Neural crest cell (in vitro differentiated cells): ENCODE measurements at regions not wholly inside any gene's neighbourhood (a gene's known extent, or its start where the extent isn't known, plus 50 kb on each side); places are given as distances from the start of the nearest gene placed in this dataset.

Experiments used
- DNase-seq: peaks from one replicate; pipeline ENCODE4 v3.0.0; 2021; ENCODE audit warnings: low read depth, mixed read lengths, low spot score
- H3K27ac Mint-ChIP-seq: one replicate; pipeline ENCODE4 v1.8.0; 2021; ENCODE audit warnings: mild to moderate bottlenecking, mixed read lengths; ENCODE audit not compliant: unreplicated experiment
- H3K27me3 Mint-ChIP-seq: 2 replicates; pipeline ENCODE4 v1.8.0; 2021; ENCODE audit warnings: low read depth, mild to moderate bottlenecking, mixed read lengths
- H3K36me3 Mint-ChIP-seq: 2 replicates; pipeline ENCODE4 v1.8.0; 2021; ENCODE audit warnings: low read depth, mild to moderate bottlenecking, mixed read lengths
- H3K4me1 Mint-ChIP-seq: 2 replicates; pipeline ENCODE4 v1.8.0; 2021; ENCODE audit warnings: mixed read lengths
- H3K4me3 Mint-ChIP-seq: one replicate; pipeline ENCODE4 v1.8.0; 2021; ENCODE audit warnings: mild to moderate bottlenecking, mixed read lengths
- H3K9me3 Mint-ChIP-seq: 2 replicates; pipeline ENCODE4 v1.8.0; 2021; ENCODE audit warnings: mixed read lengths
- TF ChIP-seq, protein P1 (sequence below): fragments of 200-600 bp; sonication (generic); conservative IDR thresholded peaks from 2 replicates; pipeline ENCODE4 v1.5.0; 2021; ENCODE audit warnings: antibody characterized with exemption, mild to moderate bottlenecking

DNA sequence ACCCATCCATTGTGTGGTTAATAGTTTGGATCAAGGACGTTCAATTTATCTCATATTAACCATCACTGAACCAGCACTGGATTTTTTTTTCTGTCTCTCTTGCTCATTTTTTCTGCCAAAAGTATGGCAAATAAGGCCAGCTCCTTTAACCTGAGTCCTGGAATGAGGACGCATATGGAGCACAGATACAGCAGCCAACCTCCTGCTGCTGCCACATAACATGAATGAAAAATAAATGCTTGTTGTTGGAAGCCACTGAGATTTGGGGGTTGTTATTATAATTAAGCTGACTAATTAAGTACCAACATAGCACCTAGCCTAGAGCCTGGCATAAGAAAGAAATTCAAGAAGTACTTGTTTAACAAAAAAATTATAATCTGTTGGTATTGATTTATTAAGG is 335.3 kb upstream of the DUSP10 start:
- no peaks in the 10 kb centered on the region for H3K36me3 Mint-ChIP-seq
- no peaks in the 10 kb centered on the region for H3K9me3 Mint-ChIP-seq
- no peak overlapping the region for H3K27ac Mint-ChIP-seq
- no peaks in the 10 kb centered on the region for H3K27me3 Mint-ChIP-seq
- no peaks in the 10 kb centered on the region for H3K4me1 Mint-ChIP-seq
- TF ChIP-seq, protein P1, sequence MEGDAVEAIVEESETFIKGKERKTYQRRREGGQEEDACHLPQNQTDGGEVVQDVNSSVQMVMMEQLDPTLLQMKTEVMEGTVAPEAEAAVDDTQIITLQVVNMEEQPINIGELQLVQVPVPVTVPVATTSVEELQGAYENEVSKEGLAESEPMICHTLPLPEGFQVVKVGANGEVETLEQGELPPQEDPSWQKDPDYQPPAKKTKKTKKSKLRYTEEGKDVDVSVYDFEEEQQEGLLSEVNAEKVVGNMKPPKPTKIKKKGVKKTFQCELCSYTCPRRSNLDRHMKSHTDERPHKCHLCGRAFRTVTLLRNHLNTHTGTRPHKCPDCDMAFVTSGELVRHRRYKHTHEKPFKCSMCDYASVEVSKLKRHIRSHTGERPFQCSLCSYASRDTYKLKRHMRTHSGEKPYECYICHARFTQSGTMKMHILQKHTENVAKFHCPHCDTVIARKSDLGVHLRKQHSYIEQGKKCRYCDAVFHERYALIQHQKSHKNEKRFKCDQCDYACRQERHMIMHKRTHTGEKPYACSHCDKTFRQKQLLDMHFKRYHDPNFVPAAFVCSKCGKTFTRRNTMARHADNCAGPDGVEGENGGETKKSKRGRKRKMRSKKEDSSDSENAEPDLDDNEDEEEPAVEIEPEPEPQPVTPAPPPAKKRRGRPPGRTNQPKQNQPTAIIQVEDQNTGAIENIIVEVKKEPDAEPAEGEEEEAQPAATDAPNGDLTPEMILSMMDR, result no peak
- no peak for DNase-seq
- no peak overlapping the region for H3K4me3 Mint-ChIP-seq

DNA sequence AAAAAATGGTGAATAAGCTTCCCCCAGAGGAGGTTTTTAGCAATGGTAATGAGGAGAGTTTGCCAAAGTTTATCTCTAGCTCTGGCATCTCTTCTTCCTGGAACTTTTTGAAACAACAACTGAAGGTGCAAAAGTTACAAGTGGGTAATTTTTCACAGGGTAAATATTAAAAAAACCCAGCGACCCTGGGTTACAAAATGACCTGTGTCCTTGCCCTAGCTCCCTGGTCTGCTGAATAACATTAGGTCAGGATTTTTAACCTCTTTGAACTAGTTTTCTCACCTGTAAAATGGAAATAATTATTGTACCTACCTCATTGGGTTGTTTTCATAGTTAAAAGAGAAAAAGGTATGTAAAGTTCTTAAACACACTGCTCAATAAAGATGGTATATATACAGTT is 332.4 kb upstream of the DUSP10 start:
- DNase-seq, result no peak
- no peaks in the 10 kb centered on the region for H3K9me3 Mint-ChIP-seq
- no peaks in the 10 kb centered on the region for H3K4me1 Mint-ChIP-seq
- TF ChIP-seq, protein P1, result no peak
- no peaks in the 10 kb centered on the region for H3K27me3 Mint-ChIP-seq
- no peak overlapping the region for H3K27ac Mint-ChIP-seq
- no peaks in the 10 kb centered on the region for H3K36me3 Mint-ChIP-seq
- H3K4me3 Mint-ChIP-seq, result no peak overlapping the region

DNA sequence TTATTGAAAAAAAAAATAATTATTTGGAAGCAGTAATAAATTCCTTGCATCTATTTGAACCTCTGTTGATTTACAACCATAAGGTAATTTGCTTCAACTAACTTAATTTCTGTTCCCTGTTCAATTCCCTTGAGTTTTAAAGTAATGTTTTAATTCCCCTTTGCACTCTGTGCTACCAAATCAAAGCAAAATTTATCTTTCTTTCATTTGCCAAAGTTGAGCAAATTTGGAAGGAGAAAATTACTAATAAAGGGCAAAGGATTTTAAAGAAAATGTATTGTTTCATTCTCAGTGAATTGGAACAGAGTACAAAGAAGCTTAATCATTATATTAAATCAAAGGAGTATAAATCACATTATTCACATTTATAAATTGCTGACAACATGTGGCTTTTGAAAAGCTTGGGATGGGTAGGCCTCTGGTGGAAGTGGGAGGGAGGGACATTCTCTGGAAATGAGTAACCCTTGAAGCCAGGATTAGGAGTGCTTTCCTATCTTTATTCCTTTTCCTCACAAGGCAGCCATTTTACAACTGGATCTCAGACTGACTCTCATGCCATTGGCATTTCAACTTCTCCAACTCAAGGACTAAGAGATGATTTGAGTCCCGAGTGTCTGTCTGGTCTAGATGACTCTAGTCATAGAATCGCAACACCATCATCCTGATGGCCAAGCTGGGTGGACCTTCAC is 331.6 kb upstream of the DUSP10 start:
- Mint-ChIP-seq H3K36me3 (no peaks in the 10 kb centered on the region), H3K27ac (no peak overlapping the region), H3K4me3 (no peak overlapping the region), H3K4me1 (no peaks in the 10 kb centered on the region), H3K9me3 (no peaks in the 10 kb centered on the region), H3K27me3 (no peaks in the 10 kb centered on the region)
- no peak for DNase-seq
- TF ChIP-seq, protein P1, result no peak

DNA sequence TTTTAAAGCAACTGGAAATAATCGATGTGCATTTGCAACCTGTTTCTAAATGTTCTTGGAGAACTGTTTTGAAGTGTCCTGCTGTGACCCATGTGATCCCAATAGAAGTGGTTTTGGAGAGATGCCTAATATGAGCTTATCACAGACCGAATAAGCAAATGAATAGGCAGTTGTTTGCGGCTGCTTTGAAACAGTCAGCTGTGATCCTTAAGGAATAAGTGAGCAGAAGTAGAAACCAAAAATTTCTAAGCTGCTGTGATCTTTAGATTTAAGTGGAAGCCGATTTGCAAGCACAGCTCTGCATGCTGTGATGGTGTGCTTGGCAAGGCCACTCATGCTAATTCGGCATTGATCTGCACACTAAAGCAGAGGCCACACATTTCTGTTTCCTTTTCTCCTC is 329.5 kb upstream of the DUSP10 start:
- Mint-ChIP-seq H3K27ac (no peak overlapping the region), H3K4me1 (no peaks in the 10 kb centered on the region), H3K9me3 (no peaks in the 10 kb centered on the region), H3K27me3 (no peaks in the 10 kb centered on the region), H3K4me3 (no peak overlapping the region), H3K36me3 (no peaks in the 10 kb centered on the region)
- DNase-seq, result no peak
- TF ChIP-seq, protein P1, result no peak

DNA sequence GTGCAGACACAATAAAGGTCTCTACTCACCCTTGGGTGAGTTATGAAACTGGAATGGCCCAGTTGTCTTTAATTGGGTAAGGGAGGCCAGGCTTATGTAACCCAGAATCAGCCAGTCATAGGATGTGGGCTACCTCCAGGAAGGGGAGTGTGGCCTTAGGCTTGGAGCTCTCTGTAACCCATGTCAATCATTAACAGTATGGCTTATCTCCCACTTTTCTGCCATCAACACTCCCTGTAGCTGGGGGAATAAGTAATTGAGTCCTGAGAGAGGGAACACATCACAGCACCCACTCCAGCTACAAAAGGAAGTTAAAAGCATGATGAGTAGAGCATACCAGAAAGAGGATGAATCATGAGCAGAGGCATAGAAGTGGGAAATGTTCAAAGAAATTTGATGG is 327.0 kb upstream of the DUSP10 start:
- H3K4me1 Mint-ChIP-seq, result no peaks in the 10 kb centered on the region
- no peak for DNase-seq
- TF ChIP-seq, protein P1, result no peak
- H3K27ac Mint-ChIP-seq, result no peak overlapping the region
- H3K9me3 Mint-ChIP-seq, result peaks cover 8% of the 10 kb centered on the region
- peaks cover 3% of the 10 kb centered on the region for H3K36me3 Mint-ChIP-seq
- no peaks in the 10 kb centered on the region for H3K27me3 Mint-ChIP-seq
- H3K4me3 Mint-ChIP-seq, result no peak overlapping the region
